Effector CD8-positive, alpha-beta T cell (primary cell): ENCODE measurements at regions not wholly inside any gene's neighbourhood (a gene's known extent, or its start where the extent isn't known, plus 50 kb on each side); places are given as distances from the start of the nearest gene placed in this dataset.
"Not testable (repeated sequence)": the region's sequence is repeated elsewhere in the genome, so short reads cannot be mapped to it uniquely, and the experiment has no call there.

Experiments used
- DNase-seq: peaks from one replicate; lab custom pipeline; 2025; lab: John Stamatoyannopoulos, UW

DNA sequence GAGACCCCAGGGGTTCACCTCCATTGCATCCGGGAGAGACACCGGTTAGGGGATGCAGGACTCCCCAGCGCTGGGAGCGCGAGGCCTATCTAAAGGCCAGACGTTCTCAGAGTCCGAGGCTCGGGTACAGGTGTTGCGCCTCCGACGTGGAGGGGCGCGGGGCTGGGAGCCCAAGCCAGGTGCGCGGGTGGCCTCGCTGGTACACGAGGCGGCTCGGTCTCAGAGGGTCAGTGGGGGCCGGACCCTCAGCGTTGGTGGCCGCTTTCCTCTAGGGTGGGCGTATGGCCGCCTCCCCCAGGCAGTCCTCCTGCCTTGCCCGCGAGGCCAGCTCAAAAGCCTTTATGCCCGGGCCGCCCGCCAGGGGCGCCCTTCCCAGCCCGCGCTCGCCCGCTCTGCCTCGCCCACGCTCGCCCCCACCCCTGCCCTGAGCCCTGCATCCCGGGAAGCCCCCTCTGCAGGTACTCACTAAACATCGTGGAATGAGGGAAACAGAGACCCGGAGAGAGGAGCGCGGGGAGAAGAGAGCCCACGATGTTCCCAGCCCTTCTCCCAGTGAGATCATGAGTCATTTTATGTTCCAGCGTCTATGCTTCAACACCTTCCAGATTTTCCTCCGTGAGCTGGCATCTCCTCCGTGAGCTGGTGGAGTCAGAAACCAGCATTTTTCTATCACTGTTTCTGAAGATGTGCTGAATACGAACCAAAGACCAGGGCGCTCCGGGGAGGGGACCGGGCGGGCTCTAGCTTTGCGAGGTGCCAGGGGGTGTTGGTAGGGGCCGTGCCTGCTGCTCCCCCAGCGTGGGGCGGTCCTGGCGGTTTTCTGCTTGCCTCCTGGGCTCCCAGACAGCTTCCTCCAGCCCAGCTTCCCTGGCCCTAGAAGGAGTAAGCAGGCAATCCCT lies 73.8 kb downstream of the DIO3 start:
- DNase-seq, result no peak

DNA sequence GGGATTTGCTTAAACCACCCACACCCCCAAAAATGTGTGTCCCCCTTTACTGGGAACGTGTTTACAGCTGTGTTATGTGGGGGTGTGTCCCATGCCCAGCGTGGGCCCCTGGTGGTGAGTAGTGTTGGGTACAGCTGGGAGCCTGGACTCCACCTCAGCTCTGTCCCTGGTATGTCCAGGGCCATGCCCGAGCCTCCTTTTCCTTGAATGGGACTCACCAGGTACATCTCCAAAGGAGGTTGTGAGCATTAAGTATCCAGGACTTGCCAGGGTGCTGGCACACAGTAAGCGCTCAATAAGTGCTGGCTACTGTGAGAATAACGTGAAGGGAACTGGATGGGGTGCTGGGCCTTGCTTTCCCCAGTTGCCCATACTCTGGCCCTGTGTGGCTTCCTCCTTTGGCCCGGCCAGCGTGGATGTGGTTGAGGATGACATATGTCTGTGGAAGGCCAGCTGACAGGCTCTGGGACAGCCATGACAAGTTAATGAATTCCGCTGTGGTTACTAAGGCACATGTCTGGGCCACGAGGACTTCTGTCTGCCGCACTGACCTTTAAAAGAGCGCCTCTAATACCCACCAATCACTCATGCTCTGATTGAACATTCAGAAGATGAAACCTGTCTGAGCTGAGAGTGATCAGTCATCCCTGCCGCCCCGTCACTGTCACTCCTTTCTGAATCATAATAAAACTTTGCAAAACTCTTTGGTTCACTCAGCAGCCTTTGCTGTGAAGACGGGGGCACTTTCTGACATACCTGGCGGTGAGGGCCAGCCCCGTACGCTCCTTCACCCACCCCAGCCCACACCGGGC lies 74.7 kb downstream of the DIO3 start:
- no peak for DNase-seq

DNA sequence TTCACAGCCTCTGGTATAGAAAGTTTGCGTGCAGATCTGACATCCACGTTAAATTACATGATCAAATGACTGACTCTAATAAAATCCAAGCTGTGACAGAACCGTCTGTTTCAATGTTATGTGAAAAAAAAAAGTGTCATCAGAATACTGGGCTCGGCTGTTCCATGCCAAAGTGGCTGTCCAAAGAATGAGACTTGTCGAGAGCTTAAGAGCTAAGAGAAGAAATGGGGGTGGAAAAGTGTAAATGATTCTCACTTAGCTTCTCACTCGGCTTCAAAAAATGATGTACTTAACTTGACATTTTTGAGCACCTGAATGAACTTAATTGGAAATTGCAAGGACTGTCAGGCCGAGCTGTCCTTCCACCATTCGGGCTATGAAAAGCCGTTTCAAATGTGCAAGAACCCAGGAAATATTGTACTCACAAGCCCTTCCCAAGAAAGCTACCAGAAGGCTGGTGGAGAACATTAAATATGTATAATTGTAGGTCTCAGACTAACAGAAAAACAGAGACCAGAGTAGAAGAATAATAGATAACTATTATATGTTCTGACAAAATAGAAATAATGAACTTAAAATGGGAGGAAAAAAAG lies 78.0 kb downstream of the DIO3 start:
- no peak for DNase-seq

DNA sequence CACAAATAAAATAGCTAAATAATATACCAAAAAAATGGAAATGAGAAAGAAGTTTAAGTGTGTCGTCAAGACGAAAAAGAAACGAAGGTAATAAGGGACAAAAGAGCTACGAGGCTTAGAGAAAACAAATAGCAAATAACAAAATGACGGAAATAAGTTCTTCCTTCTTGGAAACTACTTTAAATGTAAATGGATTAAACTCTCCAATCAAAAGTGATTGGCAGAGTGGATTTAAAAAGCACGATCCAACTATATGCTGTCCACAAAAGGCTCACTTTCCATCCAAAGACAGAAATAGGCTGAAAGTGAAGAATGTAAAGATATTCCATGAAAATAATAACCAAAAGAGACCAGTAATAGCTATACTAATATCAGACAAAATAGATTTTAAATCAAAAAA lies 82.4 kb downstream of the DIO3 start:
- no peak for DNase-seq

DNA sequence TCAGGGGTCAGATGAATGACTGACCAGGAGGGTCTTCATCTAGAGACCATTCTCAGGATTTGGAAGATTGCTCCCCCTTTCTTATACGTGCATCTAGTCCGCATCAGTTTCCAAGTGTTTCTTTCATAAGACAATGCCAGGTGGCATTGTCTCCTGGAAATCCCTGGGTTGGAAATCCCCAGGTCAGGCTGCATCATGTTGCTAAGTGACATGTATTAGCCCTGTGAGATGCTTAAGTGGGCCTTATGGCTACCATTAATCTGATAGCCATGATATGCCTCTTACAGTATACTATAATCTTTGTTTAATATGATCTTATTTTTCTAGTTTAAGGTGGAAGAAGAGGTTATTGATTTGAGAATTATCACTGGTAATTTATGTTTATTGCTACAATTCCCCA lies 92.8 kb downstream of the DIO3 start:
- DNase-seq, result no peak

DNA sequence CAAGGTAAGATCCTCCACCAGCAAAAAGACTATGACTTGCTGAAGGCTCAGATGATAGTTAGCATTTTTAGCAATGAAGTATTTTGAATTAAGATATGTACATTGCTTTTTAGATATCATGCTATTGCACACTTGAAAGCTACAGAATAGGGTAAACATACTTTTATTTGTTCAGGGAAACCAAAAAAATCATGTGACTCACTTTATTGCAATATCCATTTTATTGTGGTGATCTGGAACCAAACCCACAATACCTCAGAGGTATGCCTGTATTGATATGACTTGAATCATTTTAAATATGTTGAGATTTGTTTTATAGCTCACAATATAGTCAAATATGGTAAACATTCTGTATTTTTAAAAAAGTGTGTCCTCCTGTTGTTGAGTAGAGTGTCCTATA lies 96.1 kb downstream of the DIO3 start:
- DNase-seq, result no peak

DNA sequence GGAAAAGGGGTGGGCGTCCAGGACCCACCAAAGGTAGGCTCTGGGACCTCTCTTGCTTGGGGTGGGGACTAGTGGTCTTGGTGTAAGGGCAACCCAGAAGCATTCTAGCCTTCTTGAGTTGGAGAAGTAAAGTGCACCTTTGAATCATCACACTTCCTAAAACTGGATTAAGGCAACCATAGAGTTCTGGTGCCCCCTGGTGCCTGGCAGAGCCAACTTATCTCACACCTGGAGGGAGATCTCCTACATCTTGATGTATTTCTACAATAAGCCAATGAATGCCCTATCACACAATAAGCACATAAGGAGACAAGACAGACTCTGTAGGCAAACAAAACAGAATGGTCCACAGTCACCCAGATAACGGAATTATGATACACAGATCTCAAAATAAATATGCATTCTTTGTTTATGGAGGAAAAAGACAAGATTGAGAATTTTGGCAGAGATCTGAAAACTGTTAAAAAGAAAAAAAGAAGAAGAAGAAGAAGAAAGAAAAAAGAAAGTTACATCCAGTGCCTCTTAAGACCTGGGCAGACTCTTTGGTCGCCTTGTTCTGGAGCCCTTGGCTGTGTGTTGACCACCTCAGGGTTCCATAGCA lies 95.9 kb upstream of the PPP2R5C start:
- DNase-seq, result no peak

DNA sequence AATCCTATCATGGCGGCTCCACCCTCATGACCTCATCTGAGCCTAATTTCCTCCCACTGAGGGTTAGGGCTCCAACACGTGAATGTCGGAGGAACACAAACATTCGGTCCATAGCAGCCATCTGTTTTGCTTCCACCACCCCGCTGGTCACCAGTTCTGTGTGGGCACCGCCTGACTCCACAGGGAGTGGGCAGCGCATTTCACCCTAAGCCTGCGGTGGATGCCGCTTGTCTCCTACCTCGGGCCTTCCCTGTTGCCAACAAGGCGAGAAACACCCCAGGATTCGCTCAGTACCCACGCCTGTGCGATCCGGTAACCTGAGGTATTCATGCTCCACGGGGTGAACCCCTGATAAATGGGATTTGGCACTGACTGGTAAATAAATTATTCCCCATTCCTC lies 95.2 kb upstream of the PPP2R5C start:
- no peak for DNase-seq

DNA sequence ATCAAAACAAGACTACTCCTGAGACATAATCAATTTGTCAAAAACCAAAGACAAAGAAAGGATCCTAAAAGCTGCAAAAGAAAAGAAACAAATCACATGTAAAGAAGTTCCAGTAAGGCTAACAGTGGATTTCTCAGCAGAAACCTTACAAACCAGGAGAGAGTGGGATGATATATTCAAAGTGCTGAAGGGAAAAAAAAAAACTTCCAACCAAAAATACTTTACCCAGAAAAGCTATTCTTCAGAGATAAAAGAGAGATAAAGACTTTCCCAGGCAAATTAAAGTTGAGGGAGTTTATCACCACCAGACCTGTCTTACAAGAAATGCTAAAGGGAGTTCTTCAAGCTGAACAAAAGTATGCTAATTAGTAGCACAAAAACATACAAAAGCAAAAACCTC lies 91.9 kb upstream of the PPP2R5C start:
- no peak for DNase-seq

DNA sequence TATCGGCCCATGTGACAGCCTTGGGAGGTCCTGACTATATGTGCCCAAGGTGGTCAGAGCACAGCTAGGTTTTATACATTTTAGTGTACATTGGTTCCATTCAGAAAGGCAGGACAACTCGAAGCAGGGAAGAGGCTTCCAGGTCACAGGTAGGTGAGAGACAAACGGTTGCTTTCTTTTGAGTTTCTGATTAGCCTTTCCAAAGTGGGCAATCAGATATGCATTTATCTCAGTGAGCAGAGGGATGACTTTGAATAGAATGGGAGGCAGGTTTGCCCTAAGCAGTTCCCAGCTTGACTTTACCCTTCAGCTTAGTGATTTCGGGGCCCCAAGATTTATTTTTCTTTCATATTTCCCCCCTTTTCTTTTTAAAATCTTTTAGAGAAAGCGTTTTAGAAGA lies 87.6 kb upstream of the PPP2R5C start:
- DNase-seq, result no peak

DNA sequence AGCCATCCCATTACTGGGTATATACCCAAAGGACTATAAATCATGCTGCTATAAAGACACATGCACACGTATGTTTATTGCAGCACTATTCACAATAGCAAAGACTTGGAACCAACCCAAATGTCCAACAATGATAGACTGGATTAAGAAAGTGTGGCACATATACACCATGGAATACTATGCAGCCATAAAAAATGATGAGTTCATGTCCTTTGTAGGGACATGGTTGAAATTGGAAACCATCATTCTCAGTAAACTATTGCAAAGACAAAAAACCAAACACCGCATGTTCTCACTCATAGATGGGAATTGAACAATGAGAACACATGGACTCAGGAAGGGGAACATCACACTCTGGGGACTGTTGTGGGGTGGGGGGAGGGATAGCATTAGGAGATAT lies 85.7 kb upstream of the PPP2R5C start:
- DNase-seq, result not testable (repeated sequence)

DNA sequence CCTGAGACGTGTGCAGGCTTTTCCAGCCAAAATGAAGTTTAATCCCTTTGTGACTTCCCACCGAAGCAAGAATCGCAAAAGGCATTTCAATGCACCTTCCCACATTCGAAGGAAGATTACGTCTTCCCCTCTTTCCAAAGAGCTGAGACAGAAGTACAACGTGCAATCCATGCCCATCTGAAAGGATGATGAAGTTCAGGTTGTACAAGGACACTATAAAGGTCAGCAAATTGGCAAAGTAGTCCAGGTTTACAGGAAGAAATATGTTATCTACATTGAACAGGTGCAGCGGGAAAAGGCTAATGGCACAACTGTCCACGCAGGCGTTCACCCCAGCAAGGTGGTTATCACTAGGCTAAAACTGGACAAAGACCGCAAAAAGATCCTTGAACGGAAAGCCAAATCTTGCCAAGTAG lies 83.6 kb upstream of the PPP2R5C start:
- not testable (repeated sequence) for DNase-seq

DNA sequence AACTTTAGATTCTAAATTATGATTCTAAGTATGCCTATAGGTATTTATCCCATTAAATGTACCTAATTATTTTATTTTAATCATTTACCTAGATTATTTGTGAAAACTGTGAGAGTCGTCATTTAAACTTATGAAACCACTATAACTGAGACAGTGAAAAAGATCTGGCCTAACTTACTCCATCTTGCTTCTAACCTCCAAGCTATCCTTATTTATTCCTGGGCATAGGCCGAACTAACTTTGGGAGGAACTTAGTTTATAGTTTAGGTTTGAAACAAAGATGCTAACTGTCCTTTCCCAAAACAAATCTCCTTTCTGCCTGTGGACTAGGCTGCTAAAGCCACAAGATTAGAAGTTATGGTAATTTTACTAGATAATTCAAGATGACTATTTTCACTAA lies 79.7 kb upstream of the PPP2R5C start:
- no peak for DNase-seq

DNA sequence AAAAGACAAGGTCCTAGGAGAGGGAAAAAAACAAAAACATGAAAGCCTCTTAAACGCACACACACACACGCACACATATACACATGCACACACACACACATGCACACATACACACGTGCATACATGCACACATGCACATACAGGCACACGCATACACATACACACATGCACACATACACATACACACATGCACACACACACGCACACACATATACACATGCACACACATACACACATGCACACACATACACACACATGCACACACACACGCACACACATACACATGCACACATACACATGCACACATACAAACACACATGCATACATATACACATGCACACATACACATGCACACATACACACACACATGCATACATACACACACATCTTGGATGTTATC lies 78.1 kb upstream of the PPP2R5C start:
- no peak for DNase-seq

DNA sequence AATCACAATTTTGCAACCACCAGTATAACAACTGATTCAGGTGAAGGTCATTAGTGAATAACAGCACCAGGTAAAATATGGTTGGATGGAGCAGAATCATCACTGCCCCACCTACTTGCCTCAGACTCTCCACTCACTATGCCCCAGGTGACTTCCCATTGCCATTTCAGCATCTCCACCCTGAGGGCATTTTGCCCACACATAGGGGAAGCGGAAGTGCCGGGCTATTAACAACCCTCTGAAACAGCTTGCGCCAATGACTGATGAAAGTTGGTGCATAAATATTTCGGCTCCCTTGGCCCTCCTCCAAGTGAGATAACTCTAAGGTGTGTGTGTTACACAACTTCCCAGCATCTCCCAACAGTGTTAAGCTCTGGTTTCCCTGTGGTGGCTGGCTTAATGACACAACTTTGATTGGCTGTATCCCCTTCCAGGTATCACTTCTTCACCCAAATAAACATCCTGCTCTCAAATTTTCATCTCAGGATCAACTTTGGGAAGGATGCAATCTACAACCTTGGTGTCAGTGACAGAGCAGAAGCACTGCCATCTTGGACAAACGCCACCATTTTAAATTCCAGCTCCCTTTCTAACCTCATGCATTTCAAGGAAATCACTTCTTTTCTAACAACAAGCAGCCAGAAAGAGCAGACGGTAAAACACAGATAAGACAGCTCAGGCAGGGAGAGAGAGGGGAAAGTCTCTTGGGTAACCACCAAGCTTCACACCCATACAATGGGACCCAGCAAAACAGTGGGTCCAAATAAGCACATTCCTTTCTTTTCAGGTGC lies 73.6 kb upstream of the PPP2R5C start:
- no peak for DNase-seq

DNA sequence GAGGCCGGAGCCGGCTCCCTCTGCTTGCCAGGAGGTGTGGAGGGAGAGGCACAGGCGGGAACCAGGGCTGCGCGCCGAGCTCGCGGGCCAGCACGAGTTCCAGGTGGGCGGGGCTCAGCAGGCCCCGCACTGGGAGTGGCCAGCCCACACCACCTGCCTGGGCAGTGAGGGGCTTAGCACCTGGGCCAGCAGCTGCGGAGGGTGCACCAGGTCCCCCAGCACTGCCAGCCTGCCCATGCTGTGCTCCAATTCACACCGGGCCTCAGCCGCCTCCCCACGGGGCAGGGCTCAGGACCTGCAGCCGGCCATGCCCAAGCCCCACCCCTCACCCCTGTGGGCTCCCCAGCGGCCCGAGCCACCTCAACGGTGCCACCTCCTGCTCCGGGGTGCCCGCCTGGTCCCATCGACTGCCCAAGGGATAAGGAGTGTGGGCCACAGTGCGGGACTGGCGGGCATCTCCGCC lies 72.4 kb upstream of the PPP2R5C start:
- no peak for DNase-seq

DNA sequence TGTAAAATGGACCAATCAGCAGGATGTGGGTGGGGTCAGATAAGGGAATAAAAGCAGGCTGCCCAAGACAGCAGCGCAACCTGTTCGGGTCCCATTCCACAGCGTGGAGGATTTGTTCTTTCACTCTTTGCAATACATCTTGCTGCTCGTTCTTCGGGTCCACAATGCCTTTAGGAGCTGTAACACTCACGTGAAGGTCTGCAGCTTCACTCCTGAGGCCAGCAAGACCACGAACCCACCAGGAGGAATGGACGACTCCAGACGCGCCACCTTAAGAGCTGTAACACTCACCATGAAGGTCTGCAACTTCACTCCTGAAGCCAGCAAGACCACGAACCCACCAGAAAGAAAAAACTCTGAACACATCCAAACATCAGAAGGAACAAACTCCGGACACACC lies 71.5 kb upstream of the PPP2R5C start:
- DNase-seq, result not testable (repeated sequence)

DNA sequence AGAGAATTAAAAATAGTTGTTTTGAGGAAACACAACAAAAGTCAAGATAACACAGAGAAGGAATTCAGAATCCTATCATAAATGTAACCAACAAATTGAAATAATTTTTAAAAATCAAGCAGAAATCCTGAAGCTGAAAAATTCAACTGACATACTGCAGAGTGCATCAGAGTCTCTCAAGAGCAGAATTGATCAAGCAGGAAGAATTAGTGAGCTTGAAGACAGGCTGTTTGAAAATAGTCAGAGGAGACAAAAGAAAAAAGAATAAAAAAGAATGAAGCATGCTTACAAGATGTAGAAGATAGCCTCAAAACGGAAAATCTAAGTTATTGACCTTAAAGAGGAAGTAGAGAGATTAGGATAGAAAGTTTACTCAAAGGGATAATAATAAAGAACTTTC lies 65.8 kb upstream of the PPP2R5C start:
- no peak for DNase-seq

DNA sequence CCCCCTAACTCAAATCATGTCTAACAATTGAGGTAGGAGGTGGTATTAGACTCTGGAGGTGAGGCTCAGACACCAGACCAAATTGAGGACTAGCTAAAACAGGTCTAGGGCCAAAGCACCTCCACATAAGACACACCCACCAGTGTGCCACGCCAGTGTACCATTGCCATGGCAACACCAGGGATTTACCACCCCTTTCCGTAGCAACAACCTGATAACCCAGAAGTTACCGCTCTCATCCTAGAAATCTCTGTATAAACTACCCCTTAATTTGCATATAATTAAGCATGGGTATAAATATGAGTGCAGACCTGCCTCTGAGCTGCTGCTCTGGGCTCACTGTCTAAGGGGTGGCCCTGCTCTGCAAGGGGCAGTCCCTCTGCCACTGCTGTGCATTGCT lies 57.4 kb upstream of the PPP2R5C start:
- no peak for DNase-seq

DNA sequence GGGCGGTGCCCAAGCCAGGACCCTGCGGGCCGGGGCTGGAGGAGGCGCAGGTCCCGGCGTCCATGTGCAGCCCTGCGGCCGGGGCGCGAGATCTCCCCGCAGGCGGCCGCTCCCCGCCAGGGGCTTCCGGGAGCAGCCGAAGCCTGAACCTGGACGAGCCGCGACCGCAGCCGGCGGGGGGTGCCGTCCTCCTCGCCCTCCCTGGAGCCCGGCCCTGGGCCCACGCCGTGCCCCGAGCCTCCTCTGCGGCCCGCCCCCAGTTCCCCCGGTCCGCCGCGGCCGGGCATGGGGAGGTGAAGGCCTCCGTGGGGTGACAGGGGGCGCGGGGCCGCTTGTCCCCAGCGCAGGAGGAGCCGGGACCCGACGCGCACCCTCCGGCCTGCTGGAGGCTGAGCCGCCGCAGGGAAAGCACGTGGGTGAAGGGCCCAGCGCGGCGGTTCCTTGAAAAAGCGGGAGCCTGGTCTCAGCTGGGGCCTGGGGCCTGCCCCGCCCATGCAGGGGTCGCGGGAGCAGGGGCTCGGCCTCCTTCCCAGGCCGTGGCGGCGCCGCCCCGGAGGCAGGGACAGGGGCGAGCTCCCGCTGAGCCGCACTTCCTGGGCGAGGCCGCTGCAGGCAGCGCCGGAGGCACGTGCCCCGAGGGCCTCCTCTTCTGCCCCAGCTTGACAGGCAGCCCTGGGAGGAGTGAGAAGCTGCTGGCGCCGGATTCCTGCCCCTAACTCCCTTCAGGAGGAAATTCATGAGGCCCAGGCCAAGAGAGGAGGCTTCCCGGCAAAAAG lies 55.6 kb upstream of the PPP2R5C start:
- peak; percentile 36 for DNase-seq
